Hepatic stellate cell (primary cell): ENCODE measurements at regions not wholly inside any gene's neighbourhood (a gene's known extent, or its start where the extent isn't known, plus 50 kb on each side); places are given as distances from the start of the nearest gene placed in this dataset.

ENCODE experiments used
- DNase-seq: peaks from one replicate; pipeline ENCODE4 v3.0.0; 2011; ENCODE audit warnings: low spot score

DNA sequence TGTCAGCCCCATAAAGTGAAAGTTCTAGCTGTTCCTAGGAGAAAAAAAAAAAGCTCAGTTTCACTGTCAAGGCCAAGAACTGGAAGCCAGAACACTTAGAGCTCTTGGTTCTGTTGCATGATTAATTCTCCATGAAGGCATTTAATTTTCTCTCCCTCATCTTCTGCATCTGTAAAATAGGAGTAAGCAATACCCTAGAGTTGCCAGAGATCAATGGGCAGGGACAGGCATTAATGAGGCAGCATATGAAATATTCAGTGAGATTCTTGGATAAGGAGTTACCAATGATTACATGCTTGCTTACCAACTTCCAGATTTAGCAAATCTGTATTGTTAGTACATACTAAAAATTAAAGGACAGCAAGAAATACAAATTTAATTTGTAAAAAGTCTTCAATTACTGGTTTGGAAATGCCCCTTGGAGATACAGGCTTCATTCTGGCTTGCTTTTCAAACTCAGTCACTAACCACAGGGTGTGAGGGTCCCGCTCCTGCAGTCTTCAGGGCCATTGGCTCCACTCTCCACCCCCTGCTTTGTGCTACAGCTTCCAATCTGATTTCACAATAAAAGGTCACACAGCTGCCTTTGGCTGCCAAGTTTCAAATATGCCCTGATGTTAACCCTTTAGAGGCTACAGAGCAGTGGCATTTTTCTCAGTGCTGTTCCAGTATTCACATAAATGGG lies 624.6 kb downstream of the BNC2 start:
- DNase-seq: no peak

DNA sequence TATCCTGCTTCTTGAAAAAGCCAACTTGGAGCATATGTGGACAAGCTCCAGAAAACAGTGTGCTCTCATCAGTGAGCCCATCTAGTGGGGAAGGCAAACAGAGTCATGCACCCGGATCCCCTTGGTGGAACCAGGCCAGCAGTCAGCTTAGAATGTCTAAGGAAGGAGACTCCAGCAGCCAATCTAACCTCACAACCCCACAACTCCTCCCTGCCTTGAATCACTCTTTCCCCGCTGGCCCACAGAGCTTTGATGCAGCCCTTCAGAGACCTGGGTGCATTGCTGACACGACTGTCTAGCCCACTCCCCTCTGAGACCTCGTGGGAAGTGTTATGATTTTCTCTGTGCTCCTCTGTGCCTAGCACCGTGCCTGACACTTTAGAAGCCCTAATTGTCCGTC lies 623.7 kb downstream of the BNC2 start:
- DNase-seq: no peak

DNA sequence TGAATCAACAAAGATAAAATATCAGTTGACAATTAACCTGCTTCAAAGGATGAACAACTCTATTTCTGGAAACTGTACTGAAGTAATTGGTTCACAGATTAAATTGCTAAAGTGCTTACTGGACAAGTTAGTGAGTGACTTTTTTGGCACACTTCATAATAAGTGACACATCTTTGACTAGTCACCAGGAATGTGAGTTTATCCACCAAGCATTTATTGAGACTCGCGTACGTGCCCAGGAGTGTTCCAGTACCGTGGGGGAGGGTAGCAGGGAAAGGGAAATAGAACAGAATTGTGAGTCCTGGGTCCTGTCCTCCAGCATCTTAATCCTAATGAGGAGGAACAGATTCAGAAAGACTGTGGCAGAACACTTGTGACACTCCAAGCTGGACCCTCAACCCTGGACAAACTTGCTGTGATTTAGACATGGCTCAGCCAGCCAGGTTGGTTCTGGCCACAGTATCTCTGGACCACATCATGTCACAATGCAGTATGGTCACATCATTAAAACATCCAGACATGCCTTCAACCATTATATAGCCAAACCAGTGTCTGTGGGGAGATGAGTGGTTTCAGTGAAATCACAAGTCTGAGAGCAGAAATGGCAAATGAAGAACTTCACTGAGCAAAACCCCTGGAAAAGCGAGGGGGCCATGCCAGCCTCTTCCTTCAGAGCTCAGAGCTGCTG lies 623.1 kb downstream of the BNC2 start:
- DNase-seq: peak; percentile 63

DNA sequence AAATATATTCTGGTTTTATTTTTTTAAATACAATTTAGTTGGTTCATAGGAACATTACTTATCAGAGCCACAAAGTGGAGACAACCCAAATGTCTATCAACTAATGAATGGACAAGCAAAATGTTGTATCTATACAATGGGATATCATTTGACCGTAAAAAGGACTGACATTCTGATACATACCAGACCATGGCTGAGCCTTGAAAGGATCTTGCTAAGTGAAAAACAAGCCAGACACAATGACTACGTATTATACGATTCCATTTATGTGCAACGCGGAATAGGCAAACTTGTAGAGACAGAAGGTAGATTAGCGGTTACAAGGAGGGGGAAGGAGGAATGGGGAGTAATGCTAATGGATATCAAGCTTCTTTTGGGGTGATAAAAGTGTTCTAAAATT lies 621.6 kb downstream of the BNC2 start:
- no peak for DNase-seq

DNA sequence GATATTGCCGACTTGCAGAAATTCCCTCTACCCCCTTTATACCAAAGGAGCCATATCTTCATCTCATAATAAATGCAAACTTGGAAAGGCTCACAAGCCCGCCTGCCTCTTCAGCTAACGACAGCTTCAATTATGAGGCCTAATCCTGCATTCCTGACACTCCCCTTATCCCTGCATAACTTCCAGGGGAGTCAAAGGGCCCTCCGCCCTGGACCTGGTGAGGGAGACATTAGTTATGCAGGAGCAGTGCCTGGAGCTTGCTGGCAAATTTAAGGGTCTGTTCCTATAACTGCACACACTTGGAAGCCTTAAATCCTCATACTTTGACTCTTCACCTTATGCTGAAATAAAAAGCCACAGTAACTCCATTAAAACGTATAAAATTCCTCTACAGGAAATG lies 617.9 kb downstream of the BNC2 start:
- DNase-seq: no peak

DNA sequence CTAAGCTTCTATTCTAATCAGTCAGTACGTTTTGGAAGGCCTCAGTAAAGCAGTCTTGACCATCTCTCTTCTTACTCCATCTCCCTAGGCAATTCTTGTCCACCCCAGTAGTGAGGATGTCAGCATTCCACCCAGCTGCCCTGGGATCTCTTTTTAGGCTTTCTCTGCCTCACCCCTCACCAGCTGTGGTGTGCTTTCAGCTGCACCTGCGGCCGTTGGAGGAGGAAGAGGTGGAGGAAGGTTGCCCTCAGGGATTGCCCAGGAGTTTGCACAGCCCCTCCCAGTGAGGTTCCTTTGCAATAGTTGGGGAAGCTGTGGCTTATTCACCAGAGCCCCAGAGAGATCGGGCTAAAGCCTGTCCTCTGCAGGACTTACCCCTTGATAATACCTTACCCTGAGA lies 615.8 kb downstream of the BNC2 start:
- DNase-seq: no peak

DNA sequence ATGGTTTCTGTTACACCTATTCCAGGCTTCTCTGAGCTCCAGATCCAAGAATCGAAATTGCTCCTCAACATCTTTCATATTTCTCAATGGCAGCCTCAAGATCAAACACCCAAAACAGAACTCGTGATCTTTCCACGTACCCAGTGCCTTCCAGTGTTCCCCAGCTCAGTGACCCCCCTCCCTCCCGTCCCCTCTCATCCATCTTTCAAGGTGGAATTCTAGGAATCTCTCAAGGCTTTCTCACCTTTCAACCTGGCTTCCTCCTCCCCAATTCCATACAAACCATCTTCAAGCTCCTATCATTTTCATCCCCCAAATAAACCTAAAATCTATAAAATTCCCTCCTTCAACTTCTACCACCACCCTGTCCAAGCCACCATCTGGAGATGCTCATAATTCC lies 615.3 kb downstream of the BNC2 start:
- no peak for DNase-seq

DNA sequence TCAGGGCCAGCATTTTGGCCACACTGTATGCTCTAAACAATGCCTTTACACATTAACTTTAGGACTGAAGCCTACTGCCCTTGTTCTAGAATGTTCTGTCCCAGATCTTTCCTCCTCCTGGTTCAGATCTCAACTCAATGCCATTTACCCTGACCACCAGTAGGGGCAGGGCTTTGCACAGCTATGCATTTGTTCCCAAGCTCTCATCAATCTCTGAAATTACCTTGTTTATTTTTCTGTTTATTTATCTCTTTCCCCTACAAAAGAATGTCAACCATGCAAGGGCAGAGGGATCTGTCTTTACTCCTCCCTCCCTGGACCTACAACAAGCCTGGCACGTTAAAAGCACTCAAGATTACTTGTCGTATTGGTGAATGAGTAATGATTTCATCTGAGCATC lies 612.9 kb downstream of the BNC2 start:
- DNase-seq: no peak

DNA sequence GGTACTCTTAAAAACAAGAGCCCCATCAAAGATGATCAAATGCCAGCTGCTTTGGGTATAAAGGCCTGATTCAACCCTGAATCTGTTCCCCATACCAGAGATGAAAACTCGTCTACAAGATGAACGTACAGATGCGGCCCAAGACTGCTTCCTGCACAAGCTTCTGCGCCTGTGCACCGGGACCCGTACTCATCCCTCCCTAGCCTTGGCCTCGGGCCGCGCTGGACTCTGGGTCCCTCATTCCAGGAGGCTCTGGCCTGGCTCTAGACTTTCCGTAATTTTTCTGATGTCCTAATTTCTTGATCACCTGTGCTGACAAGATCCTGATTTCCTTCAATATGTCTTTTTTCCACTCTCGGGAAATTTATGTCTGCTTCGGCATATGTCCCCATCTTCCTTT lies 612.3 kb downstream of the BNC2 start:
- DNase-seq: no peak

DNA sequence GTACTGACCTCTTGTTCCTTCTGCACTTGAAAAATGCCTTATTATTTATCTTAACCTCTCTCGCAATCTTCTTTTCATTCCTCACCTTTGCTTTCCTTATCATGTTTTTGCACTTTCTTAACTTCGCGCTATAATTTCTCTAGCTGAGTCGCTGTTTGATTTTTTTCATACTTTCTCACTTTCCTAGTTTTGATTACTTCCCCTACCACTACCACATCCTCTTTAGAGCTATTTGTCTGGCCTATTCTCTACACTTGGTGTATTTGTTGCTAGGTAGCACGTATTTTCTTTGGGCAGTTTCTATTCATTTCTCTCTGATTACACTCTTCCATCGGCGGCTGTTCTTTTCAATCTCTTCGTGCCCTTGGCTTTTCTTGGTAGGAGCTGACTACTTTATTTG lies 611.8 kb downstream of the BNC2 start:
- no peak for DNase-seq

DNA sequence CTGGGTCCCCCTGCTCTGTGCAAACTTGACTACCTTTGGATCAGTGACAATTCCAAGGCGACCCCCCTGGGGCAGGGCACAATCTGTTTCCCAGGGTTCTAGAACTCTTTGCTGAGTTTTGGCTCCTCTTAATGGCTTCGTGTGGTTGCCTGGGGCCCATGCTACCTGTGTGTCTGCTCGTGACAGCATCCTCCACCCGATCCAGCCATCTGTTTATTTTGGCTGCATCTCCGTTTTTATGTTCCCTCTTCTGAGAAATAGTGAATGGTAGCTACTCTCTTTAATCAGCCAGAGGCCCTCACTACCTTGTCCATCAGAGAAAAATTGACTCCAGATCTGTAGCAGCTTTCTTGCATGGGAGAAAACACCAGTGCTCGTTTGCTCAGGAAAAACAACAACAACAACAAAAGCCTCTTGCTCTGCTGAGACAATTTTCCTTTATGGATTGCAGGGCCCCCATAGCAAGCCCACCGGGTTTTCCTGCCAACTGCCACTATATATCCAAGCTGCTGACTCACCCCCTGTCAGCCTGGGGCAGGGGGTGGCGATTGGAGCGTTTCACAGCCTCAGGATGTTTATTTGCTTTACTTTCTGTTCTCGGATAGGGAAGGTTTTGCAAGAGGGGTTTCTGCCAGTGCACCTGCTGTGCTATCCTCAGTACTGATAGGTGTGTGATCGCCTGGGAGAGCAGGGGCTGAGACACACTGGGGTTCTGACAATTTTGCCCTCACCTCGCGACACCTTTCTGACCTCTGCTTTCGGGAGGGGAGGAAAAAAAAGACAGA lies 607.8 kb downstream of the BNC2 start:
- DNase-seq: no peak

DNA sequence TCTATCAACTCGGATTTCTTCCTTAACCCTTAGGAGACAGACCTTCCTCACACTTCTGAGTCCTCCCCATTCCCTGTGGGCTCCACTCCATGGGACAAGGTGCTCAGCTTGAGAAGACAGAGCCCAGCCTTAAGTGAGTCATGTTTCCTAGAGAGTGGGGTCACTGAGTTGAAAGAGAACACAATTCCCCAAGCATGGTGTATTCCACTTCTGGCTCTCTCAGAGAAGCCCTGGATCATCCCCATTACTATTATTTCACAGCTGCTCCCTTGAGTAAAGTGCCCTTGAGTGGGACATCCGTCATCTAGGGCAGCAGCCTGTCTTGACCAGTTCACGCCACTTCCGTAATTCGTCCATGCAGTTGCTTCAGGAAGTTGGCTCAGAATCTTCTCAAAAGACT lies 604.8 kb downstream of the BNC2 start:
- no peak for DNase-seq

DNA sequence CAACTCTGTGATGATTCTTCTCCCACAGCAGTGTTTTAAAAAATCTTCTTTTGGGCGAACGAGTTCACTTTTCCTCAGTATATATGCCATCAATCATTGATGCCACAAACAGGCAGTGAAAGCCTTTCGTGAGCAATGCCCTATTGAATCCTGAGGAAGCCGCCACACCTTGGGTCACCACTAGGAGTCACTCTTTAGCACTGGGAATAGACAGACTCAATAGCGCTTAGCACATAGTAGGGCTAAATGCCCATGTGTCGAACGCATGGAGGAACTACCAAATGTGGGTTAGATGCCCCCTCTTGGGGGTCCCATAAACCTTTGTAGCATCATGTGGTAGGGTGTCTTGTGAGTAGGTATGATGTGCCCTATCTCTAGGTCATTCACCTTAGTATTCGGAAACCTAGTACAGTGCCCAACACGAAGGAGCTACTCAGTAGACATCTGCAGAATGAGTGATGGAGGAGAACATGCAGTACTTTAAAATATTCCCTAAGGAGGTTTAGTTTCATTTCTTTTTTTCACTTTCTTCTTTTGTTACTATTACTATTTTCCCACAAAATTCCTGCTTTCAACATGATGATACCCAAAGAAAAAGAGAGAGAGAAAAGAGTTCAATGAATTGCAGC lies 603.7 kb downstream of the BNC2 start:
- DNase-seq: no peak

DNA sequence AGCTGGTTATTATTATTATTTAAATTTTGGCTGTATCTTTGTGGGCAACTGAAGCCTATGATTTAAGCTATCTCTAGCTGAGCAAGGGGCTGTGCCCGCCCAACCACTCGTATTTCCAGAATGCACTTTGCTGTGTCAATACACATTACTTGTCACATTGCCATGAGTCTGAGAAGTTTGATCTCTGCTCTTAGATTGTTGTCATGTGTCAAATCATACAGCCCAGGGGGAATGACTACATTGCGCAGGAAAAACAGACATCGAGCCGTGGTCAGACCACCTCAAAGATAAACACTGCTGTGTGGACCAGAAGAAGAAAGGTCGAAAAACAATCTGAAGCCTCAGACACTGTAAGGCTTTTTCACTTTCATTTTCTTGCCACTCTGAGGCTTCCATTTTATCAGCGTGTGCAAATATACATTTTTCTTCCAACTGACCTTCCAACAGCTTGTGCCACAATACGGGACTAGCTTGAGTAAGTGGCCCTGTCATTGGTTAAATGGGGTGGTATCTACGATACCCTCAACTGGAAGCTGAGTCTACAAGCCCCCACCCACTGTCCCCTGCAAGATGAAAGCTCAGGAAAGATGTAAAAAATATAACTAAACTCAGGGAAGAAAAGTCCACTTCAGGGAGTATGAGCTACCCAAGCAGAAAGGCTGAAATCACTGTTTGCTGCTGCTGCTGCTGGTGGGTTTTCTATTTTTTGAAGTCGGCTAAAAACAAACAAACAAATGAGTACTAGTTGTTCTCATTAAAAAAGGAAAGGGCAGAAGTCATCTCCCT lies 603.0 kb downstream of the BNC2 start:
- peak; percentile 48 for DNase-seq

DNA sequence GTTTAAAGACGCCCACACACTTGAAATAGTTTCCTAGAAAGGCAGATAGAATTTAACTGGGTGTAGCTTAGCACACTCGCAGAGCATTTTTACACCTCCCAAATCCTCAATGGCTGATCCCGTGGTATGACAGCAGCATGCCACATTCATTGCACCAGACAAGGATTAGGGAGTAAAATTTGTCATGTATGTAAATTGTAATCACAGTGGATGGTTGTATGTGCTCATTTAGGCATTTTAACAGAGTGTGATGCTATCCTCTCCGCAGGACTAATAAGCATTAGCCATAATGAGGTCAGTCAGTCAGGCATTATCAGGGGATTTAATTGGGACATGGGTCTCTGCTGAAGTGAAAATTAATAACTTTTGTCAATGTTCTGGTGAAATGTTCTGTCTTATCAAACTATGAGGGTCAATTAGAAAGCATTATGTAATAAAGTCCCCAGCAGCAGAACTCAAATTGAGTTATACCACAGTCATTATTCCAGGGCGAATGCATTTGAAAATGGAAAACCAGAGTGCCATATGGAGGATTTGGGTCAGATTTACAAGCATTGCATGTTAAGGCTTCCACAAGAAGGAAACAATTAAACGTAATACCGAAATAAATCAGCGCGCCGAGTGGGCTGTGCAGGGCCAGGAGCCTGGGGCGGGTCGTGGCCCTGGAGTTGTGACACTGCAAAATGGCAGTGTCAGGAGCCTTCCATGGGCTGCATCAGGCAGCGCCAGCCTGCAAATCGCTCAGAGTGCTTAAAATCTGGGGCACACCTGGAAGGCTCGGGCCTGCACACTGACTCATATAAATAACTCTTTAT lies 602.2 kb downstream of the BNC2 start:
- DNase-seq: no peak

DNA sequence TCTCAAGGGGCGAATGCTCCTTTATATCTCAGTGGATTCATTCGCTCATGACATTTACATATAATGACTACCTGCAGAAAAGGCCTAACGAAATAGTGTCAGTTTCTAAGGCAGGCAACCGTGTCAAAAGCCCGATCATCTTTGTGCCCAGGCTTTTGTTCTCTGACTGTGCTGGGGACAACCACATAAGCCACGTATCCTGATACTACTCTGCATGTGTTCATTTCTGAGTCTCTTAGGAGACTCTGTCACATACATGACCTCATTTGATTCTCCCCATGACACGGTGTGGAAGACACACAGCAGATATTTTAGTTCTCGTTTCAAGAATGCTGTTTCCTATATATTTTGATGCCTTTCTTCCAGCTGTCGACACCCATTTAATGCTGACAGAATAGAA lies 598.5 kb downstream of the BNC2 start:
- DNase-seq: no peak

DNA sequence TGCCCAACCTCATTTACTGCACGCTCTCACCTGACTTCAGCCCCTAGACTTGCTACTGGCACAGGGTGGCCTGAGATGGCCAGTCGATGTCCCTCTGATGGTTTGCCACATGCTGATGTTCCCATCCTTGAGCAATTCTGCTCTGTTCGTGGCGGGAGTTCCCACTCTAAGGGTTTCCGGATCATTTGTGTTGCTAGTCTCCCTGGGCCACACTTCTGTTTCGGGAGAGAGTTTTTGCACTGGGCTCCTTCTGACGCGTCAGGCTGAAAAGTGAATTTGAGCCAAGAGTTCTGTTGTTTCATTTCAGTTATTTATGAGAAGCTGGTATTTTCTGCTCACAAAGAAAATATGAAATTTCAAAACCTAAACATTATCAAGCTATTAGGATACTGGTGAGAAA lies 597.7 kb downstream of the BNC2 start:
- DNase-seq: no peak

DNA sequence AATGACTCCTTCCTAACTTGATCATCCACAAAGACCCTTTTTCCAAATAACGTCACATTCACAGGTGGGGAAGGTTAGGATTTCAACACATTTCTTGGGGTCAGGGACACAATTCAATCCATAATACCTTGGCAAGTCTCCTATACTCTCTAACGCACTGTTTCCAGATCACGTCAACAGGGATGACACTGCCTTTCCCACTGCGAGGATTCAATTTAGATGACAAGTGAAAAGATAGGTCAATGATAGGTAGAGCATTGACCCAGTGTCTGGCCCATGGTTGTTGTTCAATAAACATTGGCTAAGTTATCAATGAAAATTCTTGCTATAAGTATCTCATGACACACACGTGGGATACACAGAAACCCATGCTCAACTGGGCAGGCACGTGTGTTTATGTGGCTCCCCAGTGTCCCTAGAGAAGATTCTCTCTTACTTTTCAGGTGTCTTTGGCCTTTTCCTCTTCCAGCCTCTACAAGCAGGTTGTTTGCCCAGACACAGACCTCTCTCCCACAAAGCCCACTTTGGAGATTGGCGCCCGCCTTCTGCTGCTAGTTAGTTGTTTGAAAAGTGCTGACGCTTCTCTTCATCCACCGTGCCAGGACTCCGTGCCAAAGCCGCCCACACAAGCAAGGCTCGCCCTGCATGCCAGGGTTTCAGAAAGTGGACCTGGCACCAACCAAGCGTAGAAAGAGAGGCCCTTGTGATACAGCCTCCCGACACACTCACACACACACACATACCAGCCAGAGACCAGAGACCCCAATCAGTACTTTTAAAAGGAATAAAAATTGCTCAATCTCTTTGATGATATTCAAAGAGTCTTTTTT lies 594.5 kb downstream of the BNC2 start:
- no peak for DNase-seq

DNA sequence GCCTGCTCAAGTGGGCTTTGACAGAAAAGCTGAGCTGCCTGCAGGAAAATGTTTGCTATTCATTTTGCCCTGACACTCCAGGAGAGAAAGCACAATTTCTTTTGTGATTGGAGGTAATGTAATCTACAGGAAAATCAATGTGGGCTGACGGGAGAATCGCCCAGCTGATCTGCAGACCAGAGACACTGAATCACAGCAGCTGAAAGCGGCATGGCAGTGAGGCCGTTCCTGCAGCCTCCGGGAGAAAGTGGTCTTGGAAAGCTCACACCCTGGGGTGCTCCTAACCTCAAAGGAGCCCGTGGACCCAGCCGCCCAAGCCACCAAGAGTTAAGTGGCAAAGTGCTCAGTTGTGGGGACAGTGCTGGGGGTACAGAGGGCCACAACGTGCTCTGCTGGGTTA lies 593.6 kb downstream of the BNC2 start:
- no peak for DNase-seq

DNA sequence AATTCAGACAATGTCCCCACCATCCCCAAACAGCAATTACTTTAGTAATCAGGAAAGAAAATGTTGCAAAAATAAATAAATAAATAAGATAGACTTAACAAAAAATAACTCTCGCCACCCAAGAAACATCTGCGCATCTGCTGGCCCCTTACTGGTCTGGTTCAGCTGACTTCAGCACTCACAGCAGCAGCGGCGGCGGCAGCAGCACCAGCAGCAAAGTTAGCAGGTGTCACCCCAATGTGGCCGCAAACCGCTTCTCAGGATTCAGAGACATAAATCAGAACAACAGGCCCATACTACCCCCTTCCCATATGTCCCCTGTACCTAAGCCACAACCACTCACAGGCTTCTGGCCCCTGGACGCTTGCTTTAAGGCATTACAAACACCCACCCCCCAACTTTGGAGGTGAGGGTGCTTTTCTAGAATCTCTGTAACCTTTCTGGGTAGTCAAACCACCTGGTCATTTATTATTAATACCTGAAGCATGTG lies 593.0 kb downstream of the BNC2 start:
- no peak for DNase-seq
